ENCODE measurements at regions not wholly inside any gene's neighbourhood (a gene's known extent, or its start where the extent isn't known, plus 50 kb on each side); places are given as distances from the start of the nearest gene placed in this dataset.
A peak's percentile ranks its signal among the peaks of the same experiment; 100 is the strongest.
"Not testable (repeated sequence)": the region's sequence is repeated elsewhere in the genome, so short reads cannot be mapped to it uniquely, and the experiment has no call there.

DNA sequence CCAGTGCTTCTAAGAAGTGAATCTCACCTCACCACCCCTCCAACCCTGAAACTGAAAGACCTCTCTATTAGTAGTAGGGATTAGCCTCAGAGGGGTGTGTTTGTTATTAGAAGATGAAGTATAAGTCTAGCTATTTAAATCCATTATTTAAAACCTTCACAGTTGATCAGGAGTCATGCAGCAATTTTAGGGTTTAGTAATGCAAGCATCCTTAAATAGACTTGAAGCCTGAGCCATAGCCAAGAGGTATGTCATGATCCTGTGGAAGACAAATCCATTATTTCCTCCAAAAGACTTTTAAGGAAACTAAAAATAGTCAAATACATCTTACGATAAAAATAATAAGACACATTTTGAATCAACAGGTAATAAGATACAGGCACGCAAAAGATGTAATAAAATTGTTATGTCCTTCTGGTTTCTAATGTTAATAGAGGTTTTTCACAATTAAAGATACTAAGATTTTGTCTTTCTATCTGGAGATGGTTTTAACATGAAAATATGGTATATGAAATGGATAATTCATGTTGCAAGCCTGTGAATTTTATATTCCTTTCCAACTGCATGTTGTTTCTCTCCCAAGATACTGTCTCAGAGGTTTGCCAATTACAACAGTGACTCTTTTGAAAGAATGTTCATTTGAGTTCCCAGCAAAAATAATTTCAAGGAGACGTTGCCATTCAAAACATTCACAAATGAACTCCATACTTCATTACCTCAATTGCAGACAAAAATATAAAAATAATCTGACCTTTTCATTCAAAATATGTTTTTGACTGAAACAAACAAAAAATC, 68.0 kb downstream of the LUZP4 start:
- intact Hi-C loops (cut with DNase I): no loop called here
- ATAC-seq (no peak), DNase-seq (no peak)

- intact Hi-C loops (cut with DNase I); DNase-seq; ATAC-seq: not testable (repeated sequence)
Observed at GRCh38 chrX:115359508-115359907, 70.0 kb downstream of the LUZP4 start.

DNA sequence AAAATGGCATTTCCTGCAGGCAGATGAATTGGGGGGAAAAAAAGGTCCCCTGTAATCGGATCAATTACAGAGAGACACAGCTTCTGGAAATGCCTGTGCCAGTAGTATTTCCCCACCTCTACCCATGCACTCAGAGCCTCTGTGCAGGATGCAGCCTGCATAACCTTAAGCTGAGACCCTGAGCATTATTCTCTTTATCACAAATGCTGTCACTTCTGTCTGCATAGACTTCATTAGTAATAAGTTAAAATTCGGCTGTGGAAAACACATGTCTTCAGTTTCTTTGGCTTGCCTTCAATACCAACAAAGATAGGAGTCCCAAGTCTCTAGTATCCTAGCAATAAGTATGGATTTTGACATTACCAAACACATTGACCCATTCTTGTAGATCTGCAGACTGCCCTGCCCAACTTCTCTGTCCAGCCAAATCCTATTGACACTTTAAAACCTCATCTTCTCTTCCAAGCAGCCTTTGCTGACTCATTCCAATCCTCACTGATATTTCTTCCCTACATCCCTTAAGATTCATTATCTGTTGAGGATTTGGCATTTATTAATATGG, 70.8 kb downstream of the LUZP4 start:
- no peak for DNase-seq
- intact Hi-C loops (cut with DNase I): no loop called here
- ATAC-seq: peak; percentile 38 to 80

GRCh38 chrX:115362334-115363095, 73.0 kb downstream of the LUZP4 start:
- ATAC-seq (no peak), DNase-seq (no peak)
- intact Hi-C loops (cut with DNase I): no loop called here

- intact Hi-C loops (cut with DNase I): no loop called here
- DNase-seq (no peak), ATAC-seq (no peak)
Observed at GRCh38 chrX:115363372-115363771, 73.9 kb downstream of the LUZP4 start.

- DNase-seq (no peak), ATAC-seq (no peak)
- intact Hi-C loops (cut with DNase I): no loop called here
Observed at GRCh38 chrX:115363897-115364296, 74.4 kb downstream of the LUZP4 start.

GRCh38 chrX:115364670-115365069, 75.2 kb downstream of the LUZP4 start:
- ATAC-seq (no peak), DNase-seq (no peak)
- intact Hi-C loops (cut with DNase I): no loop called here

- intact Hi-C loops (cut with DNase I): no loop called here
Observed at GRCh38 chrX:115366535-115366934, 77.0 kb downstream of the LUZP4 start.

DNA sequence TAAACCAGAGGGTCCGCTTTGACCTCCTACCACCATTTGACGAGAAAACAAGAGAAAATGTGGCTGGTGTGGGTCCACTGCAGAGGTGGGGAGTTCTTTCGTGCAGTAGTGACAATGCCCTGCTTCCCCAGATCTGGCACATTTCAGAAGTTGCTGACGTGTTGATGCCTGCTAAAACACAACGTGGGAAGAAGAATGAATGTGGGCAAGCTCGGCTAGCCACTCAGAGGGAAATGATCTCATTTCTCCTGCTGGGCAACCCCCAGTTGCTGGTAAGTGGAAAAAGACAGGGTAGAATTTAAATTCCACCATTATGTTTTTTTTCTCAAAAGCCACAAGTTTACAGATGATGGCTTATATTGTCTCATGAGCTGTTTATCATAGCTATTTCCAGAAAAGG, 77.9 kb downstream of the LUZP4 start:
- no peak for DNase-seq
- ATAC-seq: no peak
- intact Hi-C loops (cut with DNase I): no loop called here

More at GRCh38 chrX:115366535-115366934, 77.0 kb downstream of the LUZP4 start:
- DNase-seq: no peak
- no peak for ATAC-seq

DNA sequence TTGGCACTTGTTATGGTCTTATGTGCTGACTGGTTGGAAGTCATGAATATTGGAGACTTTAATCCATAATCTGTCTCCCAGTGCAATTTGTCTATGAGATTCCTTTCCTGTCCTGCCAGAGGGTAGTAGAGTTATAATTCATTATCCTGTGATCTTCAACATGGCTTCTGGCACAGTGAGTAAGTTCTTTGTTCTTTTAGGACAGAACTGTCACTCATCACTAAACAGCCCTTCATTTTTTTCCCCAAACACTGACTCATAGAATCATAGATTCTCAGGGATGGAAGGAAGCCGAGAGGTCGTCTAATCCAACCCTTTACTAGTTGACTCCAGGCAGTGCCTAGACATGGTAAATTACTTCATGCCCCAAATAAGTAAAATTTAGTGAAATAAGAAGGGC, 78.4 kb downstream of the LUZP4 start:
- intact Hi-C loops (cut with DNase I): no loop called here
- ATAC-seq (no peak), DNase-seq (no peak)

DNA sequence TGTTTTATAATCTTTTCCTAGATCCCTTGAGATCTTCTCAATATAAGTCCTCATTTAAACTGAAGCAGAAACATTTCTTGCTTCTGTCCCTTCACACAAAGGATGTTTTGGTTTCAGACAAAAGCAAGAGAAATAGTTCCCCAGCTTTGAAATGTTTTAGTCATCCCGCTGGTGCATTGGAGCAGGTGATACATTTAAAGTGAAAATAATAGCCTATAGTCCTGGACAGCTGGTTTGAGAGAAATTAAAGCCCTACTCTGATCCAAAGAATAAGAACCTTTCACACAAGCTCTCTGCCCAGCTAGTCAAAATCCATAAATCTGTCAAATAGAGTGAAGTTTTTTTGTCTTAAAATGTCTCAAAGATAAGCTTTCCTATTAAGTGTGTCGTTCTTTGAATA, 79.4 kb downstream of the LUZP4 start:
- no peak for DNase-seq
- intact Hi-C loops (cut with DNase I): no loop called here
- ATAC-seq: no peak

DNA sequence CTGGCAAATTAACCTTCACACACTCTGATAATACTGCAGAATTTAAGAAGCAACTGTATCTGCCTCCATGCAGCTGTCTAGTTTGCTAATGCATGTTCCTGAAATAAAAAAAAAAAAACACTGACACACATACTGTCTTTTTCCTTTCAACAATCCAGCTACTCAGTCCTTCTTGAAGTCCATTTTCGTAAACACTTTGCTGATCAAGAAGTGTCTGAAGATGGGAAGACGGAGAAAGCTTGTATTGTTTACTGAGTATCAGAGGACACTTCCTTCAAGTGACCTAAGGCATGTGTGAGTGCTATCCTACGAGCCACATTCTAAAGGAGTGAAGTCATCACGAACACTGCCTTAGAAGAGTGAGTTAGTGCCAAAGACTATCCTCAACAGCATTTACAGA, 82.6 kb downstream of the LUZP4 start:
- DNase-seq (no peak), ATAC-seq (peak; percentile 68 to 82)
- intact Hi-C loops (cut with DNase I): no loop called here

GRCh38 chrX:115373308-115373707, 83.8 kb downstream of the LUZP4 start:
- ATAC-seq: no peak
- intact Hi-C loops (cut with DNase I): no loop called here
- no peak for DNase-seq

DNA sequence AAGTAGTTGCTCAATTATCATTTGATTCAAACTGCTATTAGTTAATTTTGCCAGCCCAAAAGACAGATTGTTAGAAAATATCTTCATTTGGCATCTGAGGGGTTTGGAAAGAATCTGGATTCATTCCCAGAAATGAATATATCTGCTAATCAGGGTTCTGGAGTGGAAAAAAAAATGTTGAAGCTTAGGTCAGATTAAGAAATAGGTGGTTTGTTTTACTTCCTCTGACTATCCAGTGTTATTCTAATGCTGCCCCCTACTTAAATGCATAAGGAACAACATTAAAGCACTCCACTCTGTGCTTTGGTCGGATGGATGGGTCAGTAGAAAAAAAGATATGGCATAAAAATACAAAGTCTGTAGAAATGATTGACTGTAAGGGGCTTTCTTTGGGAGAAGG, 89.0 kb downstream of the LUZP4 start:
- DNase-seq (no peak), ATAC-seq (no peak)
- intact Hi-C loops (cut with DNase I): no loop called here

DNA sequence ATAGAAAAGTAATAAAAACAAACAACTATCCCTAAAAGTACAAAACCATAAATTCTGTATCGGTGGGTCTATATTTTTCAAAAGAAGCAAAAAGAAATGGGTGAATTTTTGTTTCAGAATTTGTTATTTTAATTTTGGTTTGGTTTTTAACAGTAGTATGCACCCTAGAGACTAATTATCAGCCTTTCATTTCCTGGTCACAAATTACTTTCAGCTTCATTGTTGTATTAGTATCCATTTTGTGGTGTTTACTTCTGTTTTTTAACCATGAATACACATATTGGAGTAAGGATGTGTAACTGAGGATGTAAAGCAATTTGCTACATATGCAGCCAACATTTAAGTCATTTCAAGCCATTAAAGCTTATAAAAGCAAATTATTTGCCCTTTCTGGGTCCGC, 97.8 kb downstream of the LUZP4 start:
- DNase-seq (no peak), ATAC-seq (no peak)
- intact Hi-C loops (cut with DNase I): no loop called here

- intact Hi-C loops (cut with DNase I): no loop called here
- ATAC-seq (no peak), DNase-seq (no peak)
Observed at GRCh38 chrX:115388879-115389278, 99.4 kb downstream of the LUZP4 start.

GRCh38 chrX:115390078-115390477, 100.6 kb downstream of the LUZP4 start:
- ATAC-seq (no peak), DNase-seq (no peak)
- intact Hi-C loops (cut with DNase I): no loop called here

DNA sequence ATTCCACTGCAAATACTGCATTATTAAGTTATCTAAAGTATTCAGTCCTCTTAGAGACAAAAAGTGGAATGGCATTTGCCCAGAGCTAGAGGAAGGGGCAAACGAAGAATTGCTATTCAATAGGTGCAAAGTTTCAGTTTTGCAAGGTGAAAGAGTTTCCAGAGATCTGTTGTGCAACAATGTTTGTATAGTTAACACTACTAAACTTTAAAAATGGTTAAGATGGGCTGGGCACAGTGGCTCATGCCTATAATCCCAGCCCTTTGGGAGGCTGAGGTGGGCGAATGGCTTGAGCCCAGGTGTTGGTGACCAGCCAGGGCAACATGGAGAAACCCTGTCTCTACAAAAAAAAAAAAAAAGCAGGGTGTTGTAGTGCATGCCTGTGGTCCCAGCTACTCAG, 102.5 kb downstream of the LUZP4 start:
- intact Hi-C loops (cut with DNase I): no loop called here
- no peak for ATAC-seq
- no peak for DNase-seq

DNA sequence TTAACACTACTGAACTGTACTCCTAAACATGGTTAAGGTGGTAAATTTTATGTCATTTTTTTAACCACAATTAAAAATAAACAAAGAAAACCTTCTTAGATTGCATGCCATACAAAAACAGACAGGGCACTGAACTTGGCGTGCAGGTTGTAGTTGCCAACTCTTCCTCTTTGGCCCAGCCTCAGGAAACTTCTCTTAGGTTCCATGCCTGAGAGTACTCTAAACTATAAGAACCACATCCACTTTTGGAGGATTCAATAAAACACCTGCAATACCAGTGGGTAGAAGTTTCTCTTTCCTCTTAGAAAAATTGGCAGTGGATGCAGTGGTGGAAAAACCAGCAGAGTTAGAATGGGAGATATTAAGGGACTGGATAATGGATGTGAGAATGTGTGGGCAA, 103.4 kb downstream of the LUZP4 start:
- intact Hi-C loops (cut with DNase I): no loop called here
- DNase-seq (no peak), ATAC-seq (no peak)

DNA sequence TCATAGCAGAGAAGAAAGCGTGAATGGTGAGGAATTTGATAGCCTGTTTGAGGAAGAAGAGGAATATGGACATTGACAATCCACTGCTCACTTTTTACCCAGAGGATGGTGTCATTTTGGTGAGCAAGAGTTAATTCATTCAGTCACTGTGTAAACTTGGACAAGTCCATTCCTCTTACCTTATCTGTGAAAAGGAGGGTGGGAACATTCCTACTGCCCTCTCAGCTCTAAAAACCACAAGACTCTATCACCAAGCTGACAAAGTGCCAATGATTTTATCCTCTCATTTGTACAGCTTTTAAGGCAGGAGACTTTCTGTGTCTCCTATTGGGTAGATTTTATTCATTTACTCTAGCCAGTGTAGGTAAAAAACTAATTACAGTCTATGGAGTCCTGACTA, 103.8 kb downstream of the LUZP4 start:
- DNase-seq: no peak
- intact Hi-C loops (cut with DNase I): no loop called here
- ATAC-seq: peak in 1 of 2 donors; percentile 39
